ENCODE measurements at regions not wholly inside any gene's neighbourhood (a gene's known extent, or its start where the extent isn't known, plus 50 kb on each side); places are given as distances from the start of the nearest gene placed in this dataset.

DNA sequence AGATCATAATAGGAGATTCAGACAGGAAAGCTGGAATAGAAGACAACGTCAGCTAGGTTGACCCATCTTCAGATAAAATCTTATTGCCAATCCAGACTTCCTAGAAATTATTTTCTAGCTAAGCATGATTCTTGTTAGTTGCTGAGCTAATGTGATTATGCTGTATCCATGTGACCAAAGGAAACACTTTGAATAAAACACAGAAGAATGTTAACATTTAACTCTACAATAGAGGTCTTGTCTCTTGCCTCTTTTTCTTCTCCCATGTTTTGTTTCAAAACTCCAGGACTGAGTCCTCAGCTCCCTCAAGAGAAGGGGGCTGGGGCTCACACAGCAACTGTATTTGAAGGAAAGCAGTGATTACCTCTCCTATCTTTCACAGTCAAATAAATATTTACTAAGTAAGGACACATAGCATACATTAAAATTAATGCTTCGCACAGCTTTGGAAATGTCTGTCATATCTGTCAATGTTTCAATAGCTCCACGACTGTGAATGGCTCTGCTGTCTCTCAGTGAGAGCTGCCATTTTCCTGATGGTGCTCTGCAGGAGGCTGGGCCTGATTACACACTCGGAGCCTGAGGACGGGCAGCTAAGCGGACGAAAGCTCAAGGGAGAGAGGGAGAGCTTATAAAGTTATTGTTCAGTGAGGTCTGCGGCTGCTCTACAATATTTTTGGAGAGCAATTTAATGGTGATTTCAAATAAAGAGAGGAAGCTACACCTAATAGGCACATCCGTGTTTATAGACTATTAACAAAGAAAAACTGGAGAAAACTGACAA lies 64.8 kb upstream of the ZNF462 start:
- no peak for DNase-seq (ENCODE audit: insufficient read length, low spot score)
- no peak for TF ChIP-seq POLR2A (IDR thresholded peaks at IDR 0.05; ENCODE audit: low read depth, low read length)
- no peak for FAIRE-seq

DNA sequence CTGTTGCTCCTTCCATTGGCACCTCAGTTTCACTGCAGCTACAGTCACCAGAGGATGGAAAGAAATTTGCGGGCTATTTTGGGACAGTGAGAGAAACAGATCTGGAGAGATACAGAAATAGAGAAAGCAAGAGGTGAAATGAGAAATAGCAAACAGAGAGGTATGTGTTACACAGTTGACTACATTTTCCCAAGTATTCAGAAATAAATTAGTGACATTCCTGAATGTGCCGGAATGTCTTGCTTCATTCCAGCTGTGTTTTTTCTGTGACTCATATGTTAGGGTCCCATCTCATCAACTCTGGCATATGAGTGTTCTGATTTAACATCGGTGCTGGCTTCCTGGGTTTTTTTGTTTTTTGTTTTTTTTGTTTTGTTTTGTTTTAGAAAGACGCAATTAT lies 63.8 kb upstream of the ZNF462 start:
- FAIRE-seq (peak; percentile 98), DNase-seq (ENCODE audit: insufficient read length, low spot score) (peak; percentile 73)
- no peak for TF ChIP-seq POLR2A (IDR thresholded peaks at IDR 0.05; ENCODE audit: low read depth, low read length)

DNA sequence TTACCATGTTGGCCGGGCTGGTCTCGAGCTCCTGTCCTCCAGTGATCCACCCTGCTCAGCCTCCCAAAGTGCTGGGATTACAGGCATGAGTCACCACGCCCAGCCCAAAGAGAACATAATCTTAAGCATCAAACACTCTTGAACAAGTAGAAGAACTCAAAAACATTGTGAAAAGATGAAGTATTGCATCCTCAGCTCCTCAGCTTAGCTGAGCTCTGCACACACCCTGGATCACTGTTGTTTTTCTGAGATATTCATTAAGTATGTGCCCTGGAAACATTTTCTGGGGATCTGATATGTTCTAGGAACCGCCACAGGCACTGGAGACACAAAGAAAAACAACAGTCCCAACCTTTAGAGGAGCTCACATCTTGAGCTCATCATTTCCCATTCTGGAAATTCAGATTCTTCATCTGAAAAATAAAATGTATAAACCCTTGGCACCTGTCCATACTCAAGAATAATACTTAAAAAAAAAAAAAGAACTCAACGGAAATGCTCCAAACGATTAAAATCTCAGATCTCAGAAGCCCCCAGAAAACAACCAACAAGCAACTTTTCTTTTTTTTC lies 62.2 kb upstream of the ZNF462 start:
- TF ChIP-seq POLR2A (IDR thresholded peaks at IDR 0.05; ENCODE audit: low read depth, low read length) = no peak
- FAIRE-seq (peak; percentile 33), DNase-seq (ENCODE audit: insufficient read length, low spot score) (no peak)

DNA sequence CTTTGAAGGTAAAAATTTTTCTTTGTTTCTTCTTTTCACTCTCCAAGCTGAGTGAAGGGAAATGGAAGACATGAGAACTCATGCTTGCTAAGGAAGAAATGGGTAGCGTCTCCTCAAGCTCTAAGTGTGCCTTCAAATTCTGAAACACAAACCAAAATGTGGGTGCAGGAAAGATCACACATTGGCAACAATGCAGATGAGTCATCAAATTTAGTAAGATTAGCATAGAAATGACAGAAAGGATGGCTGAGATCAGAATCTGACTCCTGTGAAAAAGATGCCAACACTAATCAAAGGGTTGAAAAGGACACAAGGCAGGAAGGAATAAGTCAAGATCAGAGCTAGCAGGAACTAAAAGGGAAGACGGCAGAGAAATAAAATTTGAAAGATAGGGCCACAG lies 61.1 kb upstream of the ZNF462 start:
- TF ChIP-seq POLR2A (IDR thresholded peaks at IDR 0.05; ENCODE audit: low read depth, low read length) = no peak
- no peak for DNase-seq (ENCODE audit: insufficient read length, low spot score)
- peak; percentile 48 for FAIRE-seq

All from H54 (cell line).